GM12878 (cell line): ENCODE measurements at regions not wholly inside any gene's neighbourhood (a gene's known extent, or its start where the extent isn't known, plus 50 kb on each side); places are given as distances from the start of the nearest gene placed in this dataset.

ENCODE experiments used
- ATAC-seq: fragments of 200-7000 bp; cut with Tn5 transposase; 3 replicates; pipeline ENCODE4 v1.9.1; 2020; ENCODE audit warnings: mild to moderate bottlenecking, moderate library complexity
- BruUV-seq: library from RNA; stranded (reverse); fragments of 400-500 nt; replicated peaks from 2 replicates; lab custom pipeline; 2021; lab: Mats Ljungman, UMichigan
- CTCF ChIA-PET: fragments of 300-600 bp; sonication (Branson Sonifier 250); formaldehyde crosslinking; extraction: SDS; loops from one replicate; lab custom pipeline; 2021; ENCODE audit warnings: inconsistent platforms; lab: Yijun Ruan, JAX
- POLR2A ChIA-PET: fragments of 350-600 bp; formaldehyde crosslinking; extraction: SDS; loops from one replicate; lab custom pipeline; 2021; ENCODE audit warnings: inconsistent platforms; lab: Charles Lee
- RAD21 ChIA-PET: fragments of 300-600 bp; sonication (Branson Sonifier 250); formaldehyde crosslinking; loops from one replicate; lab custom pipeline; 2023; ENCODE audit warnings: antibody characterized with exemption; ENCODE audit not compliant: unreplicated experiment; lab: Charles Lee
- SMC1A ChIA-PET: fragments of 300-600 bp; sonication (Branson Sonifier 250); formaldehyde crosslinking; loops from one replicate; lab custom pipeline; 2023; ENCODE audit not compliant: unreplicated experiment, uncharacterized antibody; lab: Charles Lee
- DNase-seq: peaks from one replicate; pipeline ENCODE4 v3.0.0-alpha.2; 2011; ENCODE audit warnings: low read depth, low spot score
- FAIRE-seq: peaks from 3 replicates; lab custom pipeline; 2011; peaks lifted over from hg19 to GRCh38; lab: Jason Lieb, UNC
- H2AFZ ChIP-seq: 2 replicates; pipeline ENCODE4 v1.6.0; 2011; ENCODE audit warnings: low read depth, low read length, control low read depth; ENCODE audit not compliant: control insufficient read depth
- H3K27ac ChIP-seq: 2 replicates; pipeline ENCODE4 v1.5.1; 2011; ENCODE audit warnings: control low read depth; ENCODE audit not compliant: control insufficient read depth, insufficient read depth
- H3K27me3 ChIP-seq, 2 experiments: replicated peaks in 1 of 2; 2 replicates each; pipeline versions ENCODE4 v1.6.0 to v1.6.1; 2011; ENCODE audit warnings: low read length in 1 of 2; ENCODE audit not compliant: control insufficient read depth in 2 of 2, insufficient read depth in 2 of 2
- H3K36me3 ChIP-seq, 2 experiments: 2 replicates each; pipeline ENCODE4 v1.5.1; 2011; ENCODE audit warnings: low read length in 1 of 2; ENCODE audit not compliant: control insufficient read depth in 2 of 2, insufficient read depth in 2 of 2
- H3K4me1 ChIP-seq: 2 replicates; pipeline ENCODE4 v1.6.1; 2011; ENCODE audit warnings: mild to moderate bottlenecking, low read length, moderate library complexity, mixed read lengths; ENCODE audit not compliant: control insufficient read depth, insufficient read depth
- H3K4me2 ChIP-seq: 2 replicates; pipeline ENCODE4 v1.6.0; 2011; ENCODE audit warnings: control low read depth; ENCODE audit not compliant: control insufficient read depth, insufficient read depth
- H3K4me3 ChIP-seq: fragments of 200-600 bp; sonication (generic); 2 replicates; pipeline ENCODE4 v1.5.1; 2016
- H3K79me2 ChIP-seq: 2 replicates; pipeline ENCODE4 v1.6.0; 2011; ENCODE audit warnings: low read length; ENCODE audit not compliant: control insufficient read depth, insufficient read depth
- H3K9ac ChIP-seq: 2 replicates; pipeline ENCODE4 v1.8.0; 2011; ENCODE audit warnings: low read length, control low read depth, mixed read lengths; ENCODE audit not compliant: control insufficient read depth, insufficient read depth
- H3K9me3 ChIP-seq: replicated peaks from 3 replicates; pipeline ENCODE4 v1.5.1; 2011; ENCODE audit warnings: mild to moderate bottlenecking, low read length; ENCODE audit not compliant: control insufficient read depth, insufficient read depth
- H4K20me1 ChIP-seq: 2 replicates; pipeline ENCODE4 v1.6.0; 2011; ENCODE audit not compliant: control insufficient read depth, insufficient read depth
- CEBPB ChIP-seq, 2 experiments: fragments of 150-350 bp in 1 of 2; IDR thresholded peaks; 2 replicates each; pipeline ENCODE4 v1.6.1; 2012 to 2014; ENCODE audit warnings: low read depth in 2 of 2, low read length in 2 of 2, borderline replicate concordance in 1 of 2, inconsistent platforms in 1 of 2
- CHD1 ChIP-seq: IDR thresholded peaks from 2 replicates; pipeline ENCODE4 v1.6.1; 2012; ENCODE audit warnings: low read depth, low read length, improper control_type of control experiment
- CHD4 ChIP-seq: fragments of 200-600 bp; sonication (generic); IDR thresholded peaks from 2 replicates; pipeline ENCODE4 v1.6.1; 2016; ENCODE audit warnings: mild to moderate bottlenecking
- E2F8 ChIP-seq: fragments of 450-650 bp; IDR thresholded peaks from 2 replicates; pipeline ENCODE4 v1.6.1; 2018; ENCODE audit warnings: mild to moderate bottlenecking, low read depth, moderate library complexity; ENCODE audit not compliant: partially characterized antibody
- KDM1A ChIP-seq: fragments of 200-600 bp; sonication (generic); IDR thresholded peaks from 2 replicates; pipeline ENCODE4 v1.6.1; 2016; ENCODE audit warnings: borderline replicate concordance
- MEF2A ChIP-seq: IDR thresholded peaks from 2 replicates; pipeline ENCODE4 v1.6.1; 2011; ENCODE audit warnings: low read depth, mild to moderate bottlenecking, low read length, moderate library complexity; ENCODE audit not compliant: insufficient read depth
- MTA2 ChIP-seq: fragments of 450-650 bp; IDR thresholded peaks from 2 replicates; pipeline ENCODE4 v1.6.1; 2016; ENCODE audit warnings: low read depth, mild to moderate bottlenecking, moderate library complexity
- RAD51 ChIP-seq: fragments of 450-650 bp; IDR thresholded peaks from 2 replicates; pipeline ENCODE4 v1.6.1; 2016; ENCODE audit warnings: moderate library complexity, mild to moderate bottlenecking, inconsistent platforms
- SMAD1 ChIP-seq: fragments of 450-650 bp; IDR thresholded peaks from 2 replicates; pipeline ENCODE4 v1.6.1; 2018; ENCODE audit warnings: mild to moderate bottlenecking, low read depth; ENCODE audit not compliant: partially characterized antibody
- YY1 ChIP-seq: IDR thresholded peaks from 2 replicates; pipeline ENCODE4 v1.6.1; 2011; ENCODE audit warnings: low read depth, mild to moderate bottlenecking, low read length
- WGBS: methylation state at CpG from one replicate; pipeline ENCODE4 v1.1.6; 2016; ENCODE audit warnings: low lambda C conversion rate; ENCODE audit not compliant: insufficient replicate concordance, insufficient coverage; ENCODE audit errors: missing lambda C conversion rate; 5-methylcytosine and 5-hydroxymethylcytosine counted together
- in situ Hi-C: fragments of 300-500 bp; cut with MboI; formaldehyde crosslinking; loops from 9 replicates; pipeline ENCODE4 v1.14.3; 2018; ENCODE audit warnings: mixed read lengths
- intact Hi-C: fragments of 100-400 bp; cut with micrococcal nuclease; formaldehyde crosslinking; loops from one replicate; pipeline ENCODE4 v1.14.2; 2022; ENCODE audit not compliant: unreplicated experiment
- TF ChIP-seq, protein P1 (sequence below): fragments of 450-650 bp; formaldehyde crosslinking; IDR thresholded peaks from 2 replicates; pipeline ENCODE4 v1.4.0; 2022; ENCODE audit warnings: mild to moderate bottlenecking, moderate library complexity

- no peak overlapping the region for H2AFZ ChIP-seq
- FAIRE-seq (no peak), DNase-seq (no peak), ATAC-seq (no peak)
- H3K79me2 ChIP-seq: no peaks in the 10 kb centered on the region
- in situ Hi-C loops (no loop called here), intact Hi-C loops (no loop called here)
- RAD21 ChIA-PET: no interaction called here
- no peaks in the 10 kb centered on the region for H3K9me3 ChIP-seq
- H3K4me2 ChIP-seq: no peak overlapping the region
- no peaks in the 10 kb centered on the region for H3K36me3 ChIP-seq
- CTCF ChIA-PET: no interaction called here
- no peaks in the 10 kb centered on the region for H3K27me3 ChIP-seq
- BruUV-seq: no TSS peak
- TF ChIP-seq MEF2A (no peak), SMAD1 (no peak), CHD4 (no peak), RAD51 (no peak), MTA2 (no peak), E2F8 (no peak), YY1 (no peak), CHD1 (no peak), KDM1A (no peak), CEBPB (IDR thresholded peaks at IDR 0.05; ENCODE audit: borderline replicate concordance in 1 of 2, low read depth in 2 of 2, low read length in 2 of 2) (no peak)
- TF ChIP-seq, protein P1, sequence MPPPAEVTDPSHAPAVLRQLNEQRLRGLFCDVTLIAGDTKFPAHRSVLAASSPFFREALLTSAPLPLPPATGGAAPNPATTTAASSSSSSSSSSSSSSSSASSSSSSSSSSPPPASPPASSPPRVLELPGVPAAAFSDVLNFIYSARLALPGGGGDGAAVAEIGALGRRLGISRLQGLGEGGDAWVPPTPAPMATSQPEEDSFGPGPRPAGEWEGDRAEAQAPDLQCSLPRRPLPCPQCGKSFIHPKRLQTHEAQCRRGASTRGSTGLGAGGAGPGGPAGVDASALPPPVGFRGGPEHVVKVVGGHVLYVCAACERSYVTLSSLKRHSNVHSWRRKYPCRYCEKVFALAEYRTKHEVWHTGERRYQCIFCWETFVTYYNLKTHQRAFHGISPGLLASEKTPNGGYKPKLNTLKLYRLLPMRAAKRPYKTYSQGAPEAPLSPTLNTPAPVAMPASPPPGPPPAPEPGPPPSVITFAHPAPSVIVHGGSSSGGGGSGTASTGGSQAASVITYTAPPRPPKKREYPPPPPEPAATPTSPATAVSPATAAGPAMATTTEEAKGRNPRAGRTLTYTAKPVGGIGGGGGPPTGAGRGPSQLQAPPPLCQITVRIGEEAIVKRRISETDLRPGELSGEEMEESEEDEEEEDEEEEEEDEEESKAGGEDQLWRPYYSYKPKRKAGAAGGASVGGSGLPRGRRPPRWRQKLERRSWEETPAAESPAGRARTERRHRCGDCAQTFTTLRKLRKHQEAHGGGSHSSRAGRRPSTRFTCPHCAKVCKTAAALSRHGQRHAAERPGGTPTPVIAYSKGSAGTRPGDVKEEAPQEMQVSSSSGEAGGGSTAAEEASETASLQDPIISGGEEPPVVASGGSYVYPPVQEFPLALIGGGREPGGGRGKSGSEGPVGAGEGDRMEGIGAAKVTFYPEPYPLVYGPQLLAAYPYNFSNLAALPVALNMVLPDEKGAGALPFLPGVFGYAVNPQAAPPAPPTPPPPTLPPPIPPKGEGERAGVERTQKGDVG (CRISPR knock-in tag): no peak
- H3K4me1 ChIP-seq: no peaks in the 10 kb centered on the region
- POLR2A ChIA-PET: no interaction called here
- 0% methylated on average over 1 of the region's 1 CpG for WGBS
- no peak overlapping the region for H3K9ac ChIP-seq
- H3K27ac ChIP-seq: no peak overlapping the region
- no peak overlapping the region for H3K4me3 ChIP-seq
- H4K20me1 ChIP-seq: no peaks in the 10 kb centered on the region
- SMC1A ChIA-PET: no interaction called here
These were observed 1369.9 kb downstream of the SI start for GRCh38 chr3:163708428-163708827.
